ENCODE measurements at regions not wholly inside any gene's neighbourhood (a gene's known extent, or its start where the extent isn't known, plus 50 kb on each side); places are given as distances from the start of the nearest gene placed in this dataset.

GRCh38 chr6:6920114-6920986 is 187.4 kb upstream of the RREB1 start:
- TF ChIP-seq ZFX (IDR thresholded peaks at IDR 0.05) (no peak), CTCF (conservative IDR thresholded peaks at IDR 0.05) (no peak)
- no peak overlapping the region for H3K27ac ChIP-seq

GRCh38 chr6:6920987-6921313 is 186.8 kb upstream of the RREB1 start:
- no peak overlapping the region for H3K27ac ChIP-seq
- TF ChIP-seq CTCF (conservative IDR thresholded peaks at IDR 0.05), result no peak
- TF ChIP-seq ZFX (IDR thresholded peaks at IDR 0.05), result no peak

GRCh38 chr6:6922166-6922565 is 185.6 kb upstream of the RREB1 start:
- TF ChIP-seq CTCF (conservative IDR thresholded peaks at IDR 0.05) (no peak), ZFX (IDR thresholded peaks at IDR 0.05) (no peak)
- H3K27ac ChIP-seq, result no peak overlapping the region

GRCh38 chr6:6923605-6924004 is 184.2 kb upstream of the RREB1 start:
- TF ChIP-seq CTCF (conservative IDR thresholded peaks at IDR 0.05) (no peak), ZFX (IDR thresholded peaks at IDR 0.05) (no peak)
- no peak overlapping the region for H3K27ac ChIP-seq

- TF ChIP-seq ZFX (IDR thresholded peaks at IDR 0.05), result no peak
- TF ChIP-seq CTCF (conservative IDR thresholded peaks at IDR 0.05), result no peak
- no peak overlapping the region for H3K27ac ChIP-seq
Measured at GRCh38 chr6:6924708-6925107, 183.1 kb upstream of the RREB1 start.

GRCh38 chr6:6925391-6926164 is 182.2 kb upstream of the RREB1 start:
- TF ChIP-seq ZFX (IDR thresholded peaks at IDR 0.05) (no peak), CTCF (conservative IDR thresholded peaks at IDR 0.05) (no peak)
- H3K27ac ChIP-seq, result no peak overlapping the region

GRCh38 chr6:6926856-6927255 is 180.9 kb upstream of the RREB1 start:
- no peak for TF ChIP-seq CTCF (conservative IDR thresholded peaks at IDR 0.05)
- TF ChIP-seq ZFX (IDR thresholded peaks at IDR 0.05), result no peak
- no peak overlapping the region for H3K27ac ChIP-seq
